ENCODE measurements at regions not wholly inside any gene's neighbourhood (a gene's known extent, or its start where the extent isn't known, plus 50 kb on each side); places are given as distances from the start of the nearest gene placed in this dataset.

GRCh38 chr9:82449986-82450385, 461.4 kb downstream of the SPATA31D1 start:
- no peaks in the 10 kb centered on the region for H3K9me3 ChIP-seq (ENCODE audit: control insufficient read depth, insufficient read depth, low read depth, low read length)

GRCh38 chr9:82454509-82455190, 466.1 kb downstream of the SPATA31D1 start:
- no peaks in the 10 kb centered on the region for H3K9me3 ChIP-seq (ENCODE audit: control insufficient read depth, insufficient read depth, low read depth, low read length)
- no peak overlapping the region for H2AFZ ChIP-seq (ENCODE audit: low read length)
- no peak overlapping the region for H3K4me3 ChIP-seq (replicated peaks in 1 of 4; ENCODE audit: control extremely low read depth in 1 of 4, insufficient read depth in 1 of 4, low read depth in 3 of 4, low read length in 4 of 4)
- no peak overlapping the region for H3K4me2 ChIP-seq (ENCODE audit: extremely low read depth, insufficient read depth, low read length)
- no peak for TF ChIP-seq EZH2 (IDR thresholded peaks at IDR 0.05; ENCODE audit: low read length, missing control alignments)
- no peak for TF ChIP-seq CTCF (conservative IDR thresholded peaks at IDR 0.05 in 1 of 2, IDR thresholded peaks at IDR 0.05 in 1 of 2; ENCODE audit: low read depth in 1 of 2, low read length in 2 of 2)
- no peaks in the 10 kb centered on the region for H3K36me3 ChIP-seq (ENCODE audit: control insufficient read depth, insufficient read depth, low read length)
- DNase-seq (ENCODE audit: low read depth in 2 of 2): no peak
- H3K4me1 ChIP-seq (ENCODE audit: control insufficient read depth, extremely low read depth, insufficient read depth, low read length): no peaks in the 10 kb centered on the region
- no peaks in the 10 kb centered on the region for H3K79me2 ChIP-seq (ENCODE audit: control insufficient read depth, insufficient read depth, low read length)
- H3K27me3 ChIP-seq (ENCODE audit: control insufficient read depth, insufficient read depth, low read length): no peaks in the 10 kb centered on the region
- H3K9ac ChIP-seq (ENCODE audit: insufficient read depth, low read length): no peak overlapping the region
- H4K20me1 ChIP-seq (ENCODE audit: control insufficient read depth, extremely low read depth, insufficient read depth, low read length): no peaks in the 10 kb centered on the region
- H3K27ac ChIP-seq (ENCODE audit: insufficient read depth, low read length): no peak overlapping the region

More at GRCh38 chr9:82449986-82450385, 461.4 kb downstream of the SPATA31D1 start:
- H3K27me3 ChIP-seq (ENCODE audit: control insufficient read depth, insufficient read depth, low read length): no peaks in the 10 kb centered on the region
- no peak for TF ChIP-seq EZH2 (IDR thresholded peaks at IDR 0.05; ENCODE audit: low read length, missing control alignments)
- no peak for TF ChIP-seq CTCF (conservative IDR thresholded peaks at IDR 0.05 in 1 of 2, IDR thresholded peaks at IDR 0.05 in 1 of 2; ENCODE audit: low read depth in 1 of 2, low read length in 2 of 2)
- H3K79me2 ChIP-seq (ENCODE audit: control insufficient read depth, insufficient read depth, low read length): no peaks in the 10 kb centered on the region
- no peak overlapping the region for H3K4me2 ChIP-seq (ENCODE audit: extremely low read depth, insufficient read depth, low read length)
- H3K27ac ChIP-seq (ENCODE audit: insufficient read depth, low read length): no peak overlapping the region
- DNase-seq (ENCODE audit: low read depth in 2 of 2): no peak
- H4K20me1 ChIP-seq (ENCODE audit: control insufficient read depth, extremely low read depth, insufficient read depth, low read length): no peaks in the 10 kb centered on the region
- H3K36me3 ChIP-seq (ENCODE audit: control insufficient read depth, insufficient read depth, low read length): no peaks in the 10 kb centered on the region
- H2AFZ ChIP-seq (ENCODE audit: low read length): no peak overlapping the region
- no peaks in the 10 kb centered on the region for H3K4me1 ChIP-seq (ENCODE audit: control insufficient read depth, extremely low read depth, insufficient read depth, low read length)
- no peak overlapping the region for H3K4me3 ChIP-seq (replicated peaks in 1 of 4; ENCODE audit: control extremely low read depth in 1 of 4, insufficient read depth in 1 of 4, low read depth in 3 of 4, low read length in 4 of 4)
- no peak overlapping the region for H3K9ac ChIP-seq (ENCODE audit: insufficient read depth, low read length)

- H3K36me3 ChIP-seq (ENCODE audit: control insufficient read depth, insufficient read depth, low read length): no peaks in the 10 kb centered on the region
These were observed 468.1 kb downstream of the SPATA31D1 start for GRCh38 chr9:82456642-82457041.

More at GRCh38 chr9:82456642-82457041, 468.1 kb downstream of the SPATA31D1 start:
- Histone ChIP-seq H3K4me1 (ENCODE audit: control insufficient read depth, extremely low read depth, insufficient read depth, low read length) (no peaks in the 10 kb centered on the region), H3K27me3 (ENCODE audit: control insufficient read depth, insufficient read depth, low read length) (no peaks in the 10 kb centered on the region), H3K79me2 (ENCODE audit: control insufficient read depth, insufficient read depth, low read length) (no peaks in the 10 kb centered on the region), H3K9ac (ENCODE audit: insufficient read depth, low read length) (no peak overlapping the region), H2AFZ (ENCODE audit: low read length) (no peak overlapping the region), H3K27ac (ENCODE audit: insufficient read depth, low read length) (no peak overlapping the region), H4K20me1 (ENCODE audit: control insufficient read depth, extremely low read depth, insufficient read depth, low read length) (no peaks in the 10 kb centered on the region), H3K4me2 (ENCODE audit: extremely low read depth, insufficient read depth, low read length) (no peak overlapping the region), H3K4me3 (replicated peaks in 1 of 4; ENCODE audit: control extremely low read depth in 1 of 4, insufficient read depth in 1 of 4, low read depth in 3 of 4, low read length in 4 of 4) (no peak overlapping the region), H3K9me3 (ENCODE audit: control insufficient read depth, insufficient read depth, low read depth, low read length) (no peaks in the 10 kb centered on the region)
- DNase-seq (ENCODE audit: low read depth in 2 of 2): peak; percentile 2 to 72
- TF ChIP-seq CTCF (conservative IDR thresholded peaks at IDR 0.05 in 1 of 2, IDR thresholded peaks at IDR 0.05 in 1 of 2; ENCODE audit: low read depth in 1 of 2, low read length in 2 of 2) (no peak), EZH2 (IDR thresholded peaks at IDR 0.05; ENCODE audit: low read length, missing control alignments) (no peak)
